GM23338 (cell line): ENCODE measurements at regions not wholly inside any gene's neighbourhood (a gene's known extent, or its start where the extent isn't known, plus 50 kb on each side); places are given as distances from the start of the nearest gene placed in this dataset.
A peak's percentile ranks its signal among the peaks of the same experiment; 100 is the strongest.

Experiments used
- ATAC-seq: fragments of 200-7000 bp; cut with Tn5 transposase; 3 replicates; pipeline ENCODE4 v1.9.1; 2020
- DNase-seq: peaks from one replicate; pipeline ENCODE4 v3.0.0-alpha.2; 2015; ENCODE audit warnings: low spot score
- H2AFZ ChIP-seq: fragments of 200-600 bp; sonication (generic); 2 replicates; pipeline ENCODE4 v1.8.0; 2016; ENCODE audit warnings: antibody characterized with exemption, mild to moderate bottlenecking, moderate library complexity
- H3F3A ChIP-seq: fragments of 200-600 bp; sonication (generic); replicated peaks from 2 replicates; pipeline ENCODE4 v1.8.0; 2017; ENCODE audit warnings: antibody characterized with exemption, mixed run types, low read depth
- H3K27ac ChIP-seq: fragments of 200-600 bp; sonication (generic); 2 replicates; pipeline ENCODE4 v1.6.1; 2016; ENCODE audit warnings: low read depth
- H3K27me3 ChIP-seq: fragments of 200-600 bp; sonication (generic); 2 replicates; pipeline ENCODE4 v1.8.0; 2016; ENCODE audit warnings: mild to moderate bottlenecking, mixed run types, moderate library complexity; ENCODE audit not compliant: insufficient read depth
- H3K36me3 ChIP-seq: fragments of 200-600 bp; sonication (generic); 2 replicates; pipeline ENCODE4 v1.8.0; 2016; ENCODE audit warnings: mild to moderate bottlenecking; ENCODE audit not compliant: insufficient read depth
- H3K4me1 ChIP-seq: fragments of 200-600 bp; sonication (generic); 2 replicates; pipeline ENCODE4 v1.8.0; 2016; ENCODE audit warnings: mild to moderate bottlenecking, moderate library complexity; ENCODE audit not compliant: insufficient read depth
- H3K4me2 ChIP-seq: fragments of 200-600 bp; sonication (generic); 2 replicates; pipeline ENCODE4 v1.7.1; 2017; ENCODE audit warnings: mixed run types
- H3K4me3 ChIP-seq: fragments of 200-600 bp; sonication (generic); 2 replicates; pipeline ENCODE4 v1.6.1; 2016; ENCODE audit warnings: mixed run types
- H3K79me2 ChIP-seq: fragments of 200-600 bp; sonication (generic); replicated peaks from 2 replicates; pipeline ENCODE4 v1.8.0; 2017; ENCODE audit warnings: mild to moderate bottlenecking; ENCODE audit not compliant: insufficient read depth
- H3K9me2 ChIP-seq: fragments of 200-600 bp; sonication (generic); 2 replicates; pipeline ENCODE4 v1.8.0; 2017; ENCODE audit not compliant: insufficient read depth
- H4K20me1 ChIP-seq: fragments of 200-600 bp; sonication (generic); replicated peaks from 2 replicates; pipeline ENCODE4 v1.8.0; 2017; ENCODE audit warnings: mild to moderate bottlenecking; ENCODE audit not compliant: insufficient read depth
- H3K27ac Mint-ChIP-seq: 2 replicates; pipeline ENCODE4 v1.8.0; 2020; ENCODE audit warnings: inconsistent platforms, mild to moderate bottlenecking, moderate library complexity, mixed read lengths
- H3K27me3 Mint-ChIP-seq: 3 replicates; pipeline ENCODE4 v1.8.0; 2022; ENCODE audit warnings: low read depth, mild to moderate bottlenecking, moderate library complexity, mixed read lengths, inconsistent platforms; ENCODE audit not compliant: insufficient read depth, poor library complexity
- H3K36me3 Mint-ChIP-seq: 3 replicates; pipeline ENCODE4 v1.8.0; 2021; ENCODE audit warnings: low read depth, mild to moderate bottlenecking, inconsistent platforms, moderate library complexity, mixed read lengths
- H3K4me1 Mint-ChIP-seq: 3 replicates; pipeline ENCODE4 v1.8.0; 2020; ENCODE audit warnings: mild to moderate bottlenecking, inconsistent platforms, mixed read lengths
- H3K4me3 Mint-ChIP-seq: 3 replicates; pipeline ENCODE4 v1.8.0; 2021; ENCODE audit warnings: moderate library complexity, mild to moderate bottlenecking, inconsistent platforms, mixed read lengths
- H3K9me3 Mint-ChIP-seq: 3 replicates; pipeline ENCODE4 v1.8.0; 2020; ENCODE audit warnings: moderate library complexity, mild to moderate bottlenecking, inconsistent platforms, mixed read lengths
- CREB1 ChIP-seq: fragments of 250-450 bp; sonication (Bioruptor Pico); IDR thresholded peaks from 2 replicates; pipeline ENCODE4 v1.5.0; 2020; ENCODE audit warnings: low read depth, mild to moderate bottlenecking, moderate library complexity
- CTCF ChIP-seq, 2 experiments: fragments of 200-600 bp in 1 of 2; sonication (generic) in 1 of 2; conservative IDR thresholded peaks; 2 replicates each; pipeline versions ENCODE4 v1.5.1 to v1.6.1; 2016 to 2017; ENCODE audit warnings: antibody characterized with exemption in 2 of 2, low read depth in 2 of 2, mild to moderate bottlenecking in 2 of 2, moderate library complexity in 1 of 2
- ETS1 ChIP-seq: IDR thresholded peaks from 2 replicates; pipeline ENCODE4 v1.6.1; 2016; ENCODE audit warnings: antibody characterized with exemption
- EZH2 ChIP-seq: fragments of 200-600 bp; sonication (generic); IDR thresholded peaks from one replicate; pipeline ENCODE4 v1.8.0; 2017; ENCODE audit warnings: antibody characterized with exemption, mild to moderate bottlenecking, low read depth; ENCODE audit not compliant: unreplicated experiment
- EZH2phosphoT487 ChIP-seq: fragments of 200-600 bp; sonication (generic); IDR thresholded peaks from one replicate; pipeline ENCODE4 v1.8.1; 2018; ENCODE audit warnings: antibody characterized with exemption; ENCODE audit not compliant: unreplicated experiment
- JUNB ChIP-seq: IDR thresholded peaks from one replicate; pipeline ENCODE4 v1.6.1; 2016; ENCODE audit warnings: antibody characterized with exemption; ENCODE audit not compliant: unreplicated experiment
- NANOG ChIP-seq: IDR thresholded peaks from 2 replicates; pipeline ENCODE4 v1.6.1; 2016; ENCODE audit warnings: antibody characterized with exemption, borderline replicate concordance
- POLR2AphosphoS5 ChIP-seq: IDR thresholded peaks from 2 replicates; pipeline ENCODE4 v1.6.1; 2016; ENCODE audit warnings: antibody characterized with exemption, low read depth
- REST ChIP-seq: IDR thresholded peaks from one replicate; pipeline ENCODE4 v1.6.1; 2018; ENCODE audit warnings: antibody characterized with exemption; ENCODE audit not compliant: unreplicated experiment
- STAT1 ChIP-seq: IDR thresholded peaks from one replicate; pipeline ENCODE4 v1.6.1; 2016; ENCODE audit warnings: antibody characterized with exemption; ENCODE audit not compliant: unreplicated experiment
- ZNF114 ChIP-seq: fragments of 250-450 bp; sonication (Bioruptor Pico); IDR thresholded peaks from 2 replicates; pipeline ENCODE4 v1.5.0; 2020; ENCODE audit warnings: mild to moderate bottlenecking, moderate library complexity
- ZNF331 ChIP-seq: fragments of 250-450 bp; sonication (Bioruptor Pico); IDR thresholded peaks from 2 replicates; pipeline ENCODE4 v1.5.0; 2020; ENCODE audit warnings: low read depth, mild to moderate bottlenecking, moderate library complexity
- ZNF462 ChIP-seq: fragments of 250-450 bp; sonication (Bioruptor Pico); IDR thresholded peaks from 2 replicates; pipeline ENCODE4 v1.5.0; 2020; ENCODE audit warnings: mild to moderate bottlenecking, moderate library complexity

GRCh38 chr13:73141292-73141771 lies 82.5 kb downstream of the KLF5 start:
- Histone ChIP-seq H3K79me2 (no peaks in the 10 kb centered on the region), H3K4me3 (no peak overlapping the region), H4K20me1 (no peaks in the 10 kb centered on the region), H3K4me1 (peaks cover 16% of the 10 kb centered on the region), H3K27ac (no peak overlapping the region), H2AFZ (peak overlapping the region; percentile 86), H3K9me2 (no peaks in the 10 kb centered on the region; the same call in 1 of the 2 replicates), H3K27me3 (no peaks in the 10 kb centered on the region), H3K4me2 (no peak overlapping the region), H3K36me3 (no peaks in the 10 kb centered on the region), H3F3A (no peaks in the 10 kb centered on the region)
- DNase-seq = no peak
- no peaks in the 10 kb centered on the region for H3K27me3 Mint-ChIP-seq
- no peaks in the 10 kb centered on the region; the same call in 2 of the 3 replicates for H3K9me3 Mint-ChIP-seq
- TF ChIP-seq ZNF331 (no peak), EZH2 (no peak), REST (no peak), STAT1 (no peak), ETS1 (no peak), POLR2AphosphoS5 (no peak), EZH2phosphoT487 (no peak), JUNB (no peak), ZNF462 (CRISPR knock-in tag) (no peak), NANOG (no peak), CTCF (conservative IDR thresholded peaks at IDR 0.05; ENCODE audit: low read depth in 2 of 2) (no peak), ZNF114 (no peak), CREB1 (no peak)
- H3K27ac Mint-ChIP-seq = no peak overlapping the region
- H3K36me3 Mint-ChIP-seq = no peaks in the 10 kb centered on the region
- H3K4me1 Mint-ChIP-seq = peaks cover 12% of the 10 kb centered on the region
- ATAC-seq = no peak
- H3K4me3 Mint-ChIP-seq = no peak overlapping the region
